Stimulated activated CD8-positive, alpha-beta memory T cell treated with anti-CD3 and anti-CD28 coated beads, Interleukin-15, amount 100 ng/mL, for 24 hours (primary cell): ENCODE measurements at regions not wholly inside any gene's neighbourhood (a gene's known extent, or its start where the extent isn't known, plus 50 kb on each side); places are given as distances from the start of the nearest gene placed in this dataset.

Experiments used
- DNase-seq: peaks from one replicate; pipeline ENCODE4 v3.0.0-alpha.2; 2020; ENCODE audit warnings: low read depth

DNA sequence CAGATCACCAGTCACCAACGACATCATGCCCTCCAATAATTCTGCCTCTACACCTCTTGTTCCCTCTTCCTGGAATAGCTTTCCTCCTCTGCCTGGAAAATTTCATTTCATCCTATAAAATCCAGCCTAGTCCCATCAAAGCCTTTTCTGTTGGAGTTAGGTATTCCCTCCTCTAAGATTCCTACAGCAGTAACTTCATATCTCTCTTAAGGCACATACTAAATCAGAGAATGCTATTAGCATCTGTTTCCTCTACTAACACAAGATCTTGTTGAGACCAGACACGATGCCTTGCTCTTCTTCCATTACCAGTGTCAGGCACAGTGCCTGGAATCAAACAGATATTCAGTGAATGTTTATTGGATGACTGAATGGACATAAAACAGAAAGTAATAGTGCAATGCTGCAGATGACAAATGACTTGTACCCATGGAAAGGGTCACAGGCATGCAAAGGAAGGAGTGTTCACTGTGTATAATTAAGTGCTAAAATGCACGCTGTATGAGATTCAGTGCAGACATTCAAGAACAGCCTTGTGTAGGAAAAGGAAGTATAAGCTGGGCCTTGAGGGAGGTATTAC lies 342.0 kb upstream of the ACVR2A start:
- no peak for DNase-seq

DNA sequence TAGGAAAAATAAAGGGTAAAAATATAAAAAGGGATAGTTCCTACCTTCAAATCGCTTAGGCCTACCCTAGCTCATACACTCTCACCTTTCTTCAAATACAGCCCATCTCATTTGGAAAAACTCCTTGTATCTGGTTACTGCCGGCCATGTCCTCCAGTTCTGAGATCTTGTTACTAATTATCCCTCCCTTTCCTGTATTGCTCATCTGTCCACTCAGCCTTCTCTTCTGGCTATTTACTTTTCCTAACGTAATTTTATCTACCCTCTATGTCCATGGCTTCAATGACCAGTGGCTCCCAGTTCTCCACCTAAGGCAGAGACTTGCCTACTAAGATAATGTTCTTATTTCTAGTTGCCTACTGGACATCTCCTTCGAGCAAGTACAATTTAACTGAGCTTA lies 342.9 kb upstream of the ACVR2A start:
- no peak for DNase-seq

- DNase-seq: no peak
These were observed 343.9 kb upstream of the ACVR2A start for GRCh38 chr2:147500819-147501395.

DNA sequence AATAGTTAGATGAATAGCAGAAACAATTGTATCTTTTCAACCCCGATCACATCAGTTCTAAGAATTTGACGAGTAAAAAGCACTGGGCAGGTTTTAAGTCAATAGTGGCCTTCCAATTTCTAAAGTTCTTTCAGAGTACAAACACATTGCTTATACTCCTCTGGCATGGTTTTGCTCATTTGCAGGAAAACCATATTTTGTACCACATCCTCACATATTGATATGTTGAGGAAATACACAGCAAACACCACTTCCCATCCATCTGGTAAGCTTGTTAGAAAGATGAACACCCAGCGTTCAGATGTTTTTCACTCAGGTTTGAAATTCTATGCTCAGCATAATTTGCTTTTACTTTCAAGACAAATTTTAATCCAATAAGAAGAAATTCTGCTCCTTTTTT lies 344.6 kb upstream of the ACVR2A start:
- no peak for DNase-seq

- no peak for DNase-seq
These were observed 345.0 kb upstream of the ACVR2A start for GRCh38 chr2:147499785-147500184.

GRCh38 chr2:147495734-147496133 lies 349.1 kb upstream of the ACVR2A start:
- DNase-seq: no peak

DNA sequence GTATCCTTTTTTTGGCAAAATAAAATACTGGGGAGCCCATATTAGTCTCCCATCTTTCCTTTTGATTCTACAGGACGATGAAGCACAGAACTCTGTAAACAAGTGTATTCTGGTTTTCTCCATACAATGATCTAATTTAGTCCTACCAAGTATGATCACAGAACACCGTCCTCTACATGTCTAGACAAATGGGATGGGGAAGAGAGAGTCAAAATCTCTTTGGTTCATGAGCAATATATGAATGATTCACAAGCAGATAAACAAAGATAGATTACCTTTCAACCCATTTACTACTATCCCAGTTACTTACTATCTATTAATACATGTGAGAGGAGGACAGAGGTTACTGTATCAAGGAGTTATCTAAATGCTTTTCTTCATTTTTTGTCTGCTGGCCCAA lies 352.4 kb upstream of the ACVR2A start:
- no peak for DNase-seq

DNA sequence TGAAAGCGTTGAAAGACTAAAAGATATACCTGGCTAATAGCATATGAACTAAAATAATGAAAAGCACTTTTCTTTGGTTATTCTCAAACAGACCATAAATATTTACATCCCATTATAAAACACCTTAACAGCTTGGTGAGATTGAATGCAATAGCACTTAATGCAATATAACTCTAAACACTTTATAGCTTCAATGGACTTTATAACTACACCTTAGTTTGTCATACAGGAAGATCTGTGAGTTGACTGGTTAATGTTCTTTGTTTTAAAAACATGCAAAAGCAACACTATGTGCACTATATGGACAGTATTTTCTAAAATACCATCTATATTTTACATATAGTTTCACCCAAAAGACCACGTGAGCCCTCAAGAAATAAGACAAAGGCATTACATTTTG lies 353.3 kb upstream of the ACVR2A start:
- DNase-seq: no peak

GRCh38 chr2:147490401-147491261 lies 354.2 kb upstream of the ACVR2A start:
- DNase-seq: no peak

GRCh38 chr2:147488472-147488871 lies 356.4 kb upstream of the ACVR2A start:
- no peak for DNase-seq

- DNase-seq: no peak
These were observed 356.9 kb upstream of the ACVR2A start for GRCh38 chr2:147487978-147488289.

GRCh38 chr2:147487286-147487977 lies 357.4 kb upstream of the ACVR2A start:
- DNase-seq: no peak

DNA sequence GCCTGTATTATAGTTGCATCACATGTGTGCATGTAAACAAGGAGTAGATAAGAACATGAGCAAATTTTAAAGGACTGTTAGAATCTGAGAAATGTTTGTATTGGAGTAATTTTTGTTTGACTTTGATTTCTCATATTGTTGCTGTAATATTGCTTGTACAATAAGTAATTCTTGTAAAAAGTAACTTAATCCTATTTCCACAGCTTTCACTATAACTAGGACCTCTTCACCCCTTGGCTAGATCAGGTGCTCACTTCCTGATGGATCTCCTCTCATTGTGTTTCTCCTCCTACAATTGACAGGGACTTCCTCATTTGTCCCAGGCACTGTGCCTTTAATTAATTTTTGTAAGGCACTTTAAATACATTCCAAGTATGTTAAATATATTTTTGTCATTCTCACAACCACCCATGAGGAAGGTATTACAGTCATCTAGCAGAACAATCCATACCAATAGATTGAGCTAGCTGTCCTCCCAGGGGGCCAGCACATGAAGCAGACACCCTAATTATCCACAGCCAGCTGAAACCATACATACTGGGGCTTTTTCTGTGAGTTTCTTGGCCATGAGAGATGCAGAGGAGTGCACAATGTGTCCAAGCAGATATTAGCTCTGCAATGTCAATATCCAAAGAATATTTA lies 359.5 kb upstream of the ACVR2A start:
- no peak for DNase-seq

GRCh38 chr2:147483911-147484310 lies 360.9 kb upstream of the ACVR2A start:
- no peak for DNase-seq

DNA sequence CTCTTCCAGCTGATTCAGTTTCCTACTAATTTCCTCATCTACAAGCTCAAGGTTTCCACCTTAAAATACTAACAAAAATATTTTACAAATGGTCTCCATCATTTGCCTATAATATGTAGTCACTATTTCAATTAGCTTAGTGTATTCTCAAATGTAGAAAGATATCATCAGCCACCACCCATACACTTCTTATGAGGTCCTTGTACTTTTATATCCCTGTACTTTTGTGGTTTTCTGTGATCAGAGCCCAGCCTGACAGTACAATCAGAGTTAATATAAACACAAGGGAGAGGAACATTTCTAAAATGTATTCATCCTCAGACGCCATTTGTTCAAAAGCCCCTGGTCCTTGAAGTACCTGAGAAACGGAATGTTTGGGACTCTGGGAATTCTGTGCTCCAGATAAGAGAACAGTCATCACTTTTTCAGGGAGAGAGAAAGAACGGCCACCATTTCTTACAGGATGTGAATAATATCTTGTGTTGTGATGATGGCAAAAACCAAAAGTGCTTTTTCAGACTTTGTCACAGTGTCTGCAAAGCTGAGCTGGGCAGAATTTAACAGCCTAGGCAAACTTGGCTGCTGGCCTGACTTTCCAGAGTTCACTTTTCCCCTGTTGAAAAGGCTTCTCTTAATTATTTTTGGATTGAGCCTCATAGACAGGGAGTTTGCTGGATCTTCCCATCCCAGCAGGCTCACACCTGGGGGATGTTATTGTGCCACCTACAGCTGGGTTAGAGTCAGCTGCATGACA lies 361.7 kb upstream of the ACVR2A start:
- DNase-seq: no peak

DNA sequence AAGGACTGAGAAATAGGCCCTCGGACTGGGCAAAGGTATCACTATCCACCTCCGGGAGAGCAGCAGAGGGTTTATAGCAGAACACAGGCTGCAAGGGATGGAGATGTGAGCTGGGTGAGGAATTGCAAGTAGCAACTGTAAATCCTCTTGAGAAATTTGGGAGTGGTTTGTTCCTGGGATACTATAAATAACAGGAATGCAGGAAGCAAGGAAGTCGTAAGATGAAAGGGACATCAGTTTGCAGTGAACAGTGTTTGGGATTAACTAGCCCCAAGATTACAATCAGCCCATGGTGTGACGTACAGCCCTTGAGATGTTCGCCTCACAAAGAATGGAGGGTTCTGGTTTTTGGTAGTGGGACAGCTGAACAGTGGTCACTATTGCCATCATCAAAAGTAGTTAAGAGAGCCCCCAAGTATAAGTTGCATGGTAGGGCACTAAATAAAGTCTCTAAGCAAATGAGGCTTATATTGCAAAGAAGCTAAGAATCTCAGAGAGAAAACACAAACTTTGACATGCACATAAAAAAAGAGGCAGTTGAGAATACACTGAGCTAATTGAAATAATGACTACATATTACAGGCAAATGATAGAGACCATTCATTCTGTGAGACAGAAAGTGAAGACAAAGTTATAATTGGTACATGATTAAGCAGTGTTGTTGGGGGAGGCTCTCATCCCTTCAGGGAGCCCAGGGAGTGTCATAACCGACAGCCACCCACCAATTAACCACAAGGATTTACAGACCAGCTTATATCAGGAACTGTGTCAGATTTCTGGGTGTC lies 362.5 kb upstream of the ACVR2A start:
- DNase-seq: no peak

- DNase-seq: no peak
These were observed 365.5 kb upstream of the ACVR2A start for GRCh38 chr2:147479358-147479757.

DNA sequence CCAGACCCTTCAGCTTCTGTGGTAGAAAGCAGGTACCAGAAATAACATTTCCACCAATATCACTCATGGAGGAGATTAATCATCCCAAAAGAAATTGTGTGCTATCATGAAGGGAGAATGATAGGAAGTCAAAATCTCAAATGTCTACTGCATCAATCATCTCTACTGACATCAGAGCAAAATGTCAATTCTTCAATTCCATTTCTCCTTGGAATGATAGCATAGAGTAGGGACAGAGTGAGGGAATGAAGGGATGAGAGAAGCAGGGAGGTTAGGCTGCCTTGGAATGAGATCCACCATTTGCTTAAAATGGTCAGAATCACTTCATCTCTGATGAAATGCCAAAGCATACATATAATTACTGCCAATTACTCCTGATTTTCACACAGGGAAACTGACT lies 371.8 kb upstream of the ACVR2A start:
- no peak for DNase-seq

GRCh38 chr2:147471126-147471525 lies 373.7 kb upstream of the ACVR2A start:
- no peak for DNase-seq

- no peak for DNase-seq
These were observed 375.4 kb upstream of the ACVR2A start for GRCh38 chr2:147469471-147469870.

GRCh38 chr2:147468963-147469362 lies 375.9 kb upstream of the ACVR2A start:
- DNase-seq: no peak
